ENCODE measurements at regions not wholly inside any gene's neighbourhood (a gene's known extent, or its start where the extent isn't known, plus 50 kb on each side); places are given as distances from the start of the nearest gene placed in this dataset.

GRCh38 chr6:168730931-168731716 lies 290.1 kb downstream of the SMOC2 start:
- no peak overlapping the region for H3K27ac ChIP-seq
- TF ChIP-seq ZFX (IDR thresholded peaks at IDR 0.05) = no peak
- TF ChIP-seq CTCF (conservative IDR thresholded peaks at IDR 0.05) = no peak

GRCh38 chr6:168728056-168728455 lies 287.1 kb downstream of the SMOC2 start:
- no peak for TF ChIP-seq CTCF (conservative IDR thresholded peaks at IDR 0.05)
- no peak overlapping the region for H3K27ac ChIP-seq

- TF ChIP-seq CTCF (conservative IDR thresholded peaks at IDR 0.05) = no peak
- no peak for TF ChIP-seq ZFX (IDR thresholded peaks at IDR 0.05)
Observed at GRCh38 chr6:168726312-168726856, 285.4 kb downstream of the SMOC2 start.

GRCh38 chr6:168725802-168726201 lies 284.8 kb downstream of the SMOC2 start:
- TF ChIP-seq ZFX (IDR thresholded peaks at IDR 0.05) (no peak), CTCF (conservative IDR thresholded peaks at IDR 0.05) (no peak)
- H3K27ac ChIP-seq = no peak overlapping the region

More at GRCh38 chr6:168726312-168726856, 285.4 kb downstream of the SMOC2 start:
- H3K27ac ChIP-seq = no peak overlapping the region

- TF ChIP-seq ZFX (IDR thresholded peaks at IDR 0.05) (no peak), CTCF (conservative IDR thresholded peaks at IDR 0.05) (no peak)
- H3K27ac ChIP-seq = no peak overlapping the region; the same call in 1 of the 2 replicates
Observed at GRCh38 chr6:168724669-168725570, 283.9 kb downstream of the SMOC2 start.

GRCh38 chr6:168724033-168724432 lies 283.0 kb downstream of the SMOC2 start:
- TF ChIP-seq ZFX (IDR thresholded peaks at IDR 0.05) = no peak

GRCh38 chr6:168722397-168722796 lies 281.4 kb downstream of the SMOC2 start:
- H3K27ac ChIP-seq = no peak overlapping the region
- no peak for TF ChIP-seq CTCF (conservative IDR thresholded peaks at IDR 0.05)
- no peak for TF ChIP-seq ZFX (IDR thresholded peaks at IDR 0.05)

More at GRCh38 chr6:168724033-168724432, 283.0 kb downstream of the SMOC2 start:
- H3K27ac ChIP-seq = no peak overlapping the region
